ENCODE measurements at regions not wholly inside any gene's neighbourhood (a gene's known extent, or its start where the extent isn't known, plus 50 kb on each side); places are given as distances from the start of the nearest gene placed in this dataset.

DNA sequence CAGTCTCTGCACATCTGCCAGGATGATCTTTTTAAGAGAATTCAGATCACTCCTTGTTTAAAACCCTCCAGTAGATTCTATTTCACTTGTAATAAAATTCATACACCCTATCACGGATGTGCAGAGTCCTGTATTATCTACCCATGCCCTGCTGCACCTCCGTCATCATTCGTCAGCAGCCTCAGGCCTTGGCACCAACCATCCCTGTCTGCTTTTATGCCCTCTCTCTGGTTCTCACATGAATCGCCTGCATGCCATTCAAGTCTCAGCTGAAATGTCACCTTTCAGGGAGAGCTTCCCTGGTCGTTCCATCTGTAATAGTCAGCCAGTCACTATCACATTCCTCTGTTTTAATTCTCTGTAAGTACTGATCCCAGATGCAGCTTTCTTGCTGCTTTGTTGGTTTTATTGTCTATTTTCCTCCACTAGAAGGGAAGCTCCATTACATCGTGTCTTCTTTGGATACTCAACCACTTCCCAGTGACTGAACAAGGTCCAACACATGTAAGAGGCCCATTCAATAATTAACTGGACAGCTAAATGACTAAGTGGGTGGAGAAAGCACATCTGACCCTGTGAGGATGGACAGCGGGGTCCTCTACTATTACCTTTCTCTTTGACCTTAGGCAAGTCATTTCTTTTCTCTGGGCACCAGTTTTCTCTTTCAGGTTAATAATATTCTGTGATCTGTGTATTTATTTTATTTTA, 81.2 kb upstream of the GOT2 start:
- TF ChIP-seq TEAD4 (IDR thresholded peaks at IDR 0.05; ENCODE audit: low read length) (no peak), TEAD4 (CRISPR knock-in tag; IDR thresholded peaks at IDR 0.05; ENCODE audit: borderline replicate concordance) (no peak), CTCF (IDR thresholded peaks at IDR 0.05 in 2 of 3, conservative IDR thresholded peaks at IDR 0.05 in 1 of 3; ENCODE audit: insufficient read depth in 2 of 3, low read depth in 1 of 3, low read length in 3 of 3) (no peak), RB1 (IDR thresholded peaks at IDR 0.05; ENCODE audit: low read depth) (no peak), ZNF146 (CRISPR knock-in tag; IDR thresholded peaks at IDR 0.05; ENCODE audit: unreplicated experiment) (no peak), ZC3H11A (IDR thresholded peaks at IDR 0.05; ENCODE audit: low read depth, low read length) (no peak), GATA2 (CRISPR knock-in tag; IDR thresholded peaks at IDR 0.05) (no peak), CREB1 (IDR thresholded peaks at IDR 0.05) (no peak), CREB1 (CRISPR knock-in tag; IDR thresholded peaks at IDR 0.05) (no peak), MTA3 (IDR thresholded peaks at IDR 0.05; ENCODE audit: borderline replicate concordance) (no peak)
- TF ChIP-seq, protein P1, sequence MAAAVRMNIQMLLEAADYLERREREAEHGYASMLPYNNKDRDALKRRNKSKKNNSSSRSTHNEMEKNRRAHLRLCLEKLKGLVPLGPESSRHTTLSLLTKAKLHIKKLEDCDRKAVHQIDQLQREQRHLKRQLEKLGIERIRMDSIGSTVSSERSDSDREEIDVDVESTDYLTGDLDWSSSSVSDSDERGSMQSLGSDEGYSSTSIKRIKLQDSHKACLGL (CRISPR knock-in tag; IDR thresholded peaks at IDR 0.05; ENCODE audit: borderline replicate concordance, poor library complexity, severe bottlenecking) = no peak
